RWPE2 (cell line): ENCODE measurements at regions not wholly inside any gene's neighbourhood (a gene's known extent, or its start where the extent isn't known, plus 50 kb on each side); places are given as distances from the start of the nearest gene placed in this dataset.

Source experiments
- ATAC-seq: fragments of 200-7000 bp; cut with Tn5 transposase; 3 replicates; pipeline ENCODE4 v1.9.1; 2021; ENCODE audit warnings: low read depth
- DNase-seq: peaks from one replicate; pipeline ENCODE4 v3.0.0-alpha.2; 2020; ENCODE audit warnings: low spot score
- H3K27ac ChIP-seq: fragments of 450-650 bp; 2 replicates; pipeline ENCODE4 v1.5.1; 2017; ENCODE audit warnings: mild to moderate bottlenecking; ENCODE audit not compliant: poor library complexity, severe bottlenecking
- H3K27me3 ChIP-seq: fragments of 250-450 bp; sonication (Bioruptor Pico); 2 replicates; pipeline ENCODE4 v1.5.1; 2021; ENCODE audit warnings: mild to moderate bottlenecking, moderate library complexity; ENCODE audit not compliant: insufficient read depth, poor library complexity, severe bottlenecking
- H3K36me3 ChIP-seq: fragments of 250-450 bp; sonication (Bioruptor Pico); 2 replicates; pipeline ENCODE4 v1.5.1; 2020; ENCODE audit warnings: low read depth, mild to moderate bottlenecking, moderate library complexity
- H3K4me1 ChIP-seq: fragments of 250-450 bp; sonication (Bioruptor Pico); 2 replicates; pipeline ENCODE4 v1.5.1; 2021; ENCODE audit warnings: mild to moderate bottlenecking, moderate library complexity; ENCODE audit not compliant: insufficient read depth, poor library complexity, severe bottlenecking
- H3K4me3 ChIP-seq: fragments of 250-450 bp; sonication (Bioruptor Pico); 2 replicates; pipeline ENCODE4 v1.5.1; 2021; ENCODE audit warnings: mild to moderate bottlenecking, moderate library complexity; ENCODE audit not compliant: severe bottlenecking
- H3K9me3 ChIP-seq: fragments of 250-450 bp; sonication (Bioruptor Pico); 2 replicates; pipeline ENCODE4 v1.5.1; 2021; ENCODE audit warnings: mild to moderate bottlenecking, moderate library complexity; ENCODE audit not compliant: severe bottlenecking
- TF ChIP-seq, protein P1 (sequence below): fragments of 450-650 bp; IDR thresholded peaks from one replicate; pipeline ENCODE4 v1.5.1; 2017; ENCODE audit warnings: mild to moderate bottlenecking, moderate library complexity; ENCODE audit not compliant: poor library complexity, severe bottlenecking

DNA sequence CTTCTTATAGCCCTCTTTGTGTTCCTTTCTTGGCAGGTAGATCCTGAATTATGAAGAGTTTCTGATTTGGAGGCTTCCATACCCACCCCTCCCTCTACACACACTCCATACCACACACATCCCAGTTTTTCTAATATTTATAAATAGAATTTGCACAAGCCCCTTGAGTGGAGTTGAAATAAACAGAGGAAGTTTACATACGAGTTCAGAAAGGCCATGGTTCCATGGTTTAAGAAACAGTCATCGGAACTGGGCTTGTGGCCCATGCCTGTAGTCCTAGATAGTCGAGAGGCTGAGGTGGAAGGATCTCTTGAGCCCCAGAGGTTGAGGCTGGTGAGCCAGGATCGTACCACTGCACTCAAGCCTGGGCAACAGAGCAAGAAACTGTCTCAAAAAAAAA is 62.7 kb upstream of the TANC1 start:
- Histone ChIP-seq H3K36me3 (no peaks in the 10 kb centered on the region), H3K4me3 (no peak overlapping the region), H3K9me3 (no peaks in the 10 kb centered on the region), H3K4me1 (no peaks in the 10 kb centered on the region), H3K27me3 (no peaks in the 10 kb centered on the region), H3K27ac (no peak overlapping the region)
- ATAC-seq = no peak
- no peak for DNase-seq
- TF ChIP-seq, protein P1, sequence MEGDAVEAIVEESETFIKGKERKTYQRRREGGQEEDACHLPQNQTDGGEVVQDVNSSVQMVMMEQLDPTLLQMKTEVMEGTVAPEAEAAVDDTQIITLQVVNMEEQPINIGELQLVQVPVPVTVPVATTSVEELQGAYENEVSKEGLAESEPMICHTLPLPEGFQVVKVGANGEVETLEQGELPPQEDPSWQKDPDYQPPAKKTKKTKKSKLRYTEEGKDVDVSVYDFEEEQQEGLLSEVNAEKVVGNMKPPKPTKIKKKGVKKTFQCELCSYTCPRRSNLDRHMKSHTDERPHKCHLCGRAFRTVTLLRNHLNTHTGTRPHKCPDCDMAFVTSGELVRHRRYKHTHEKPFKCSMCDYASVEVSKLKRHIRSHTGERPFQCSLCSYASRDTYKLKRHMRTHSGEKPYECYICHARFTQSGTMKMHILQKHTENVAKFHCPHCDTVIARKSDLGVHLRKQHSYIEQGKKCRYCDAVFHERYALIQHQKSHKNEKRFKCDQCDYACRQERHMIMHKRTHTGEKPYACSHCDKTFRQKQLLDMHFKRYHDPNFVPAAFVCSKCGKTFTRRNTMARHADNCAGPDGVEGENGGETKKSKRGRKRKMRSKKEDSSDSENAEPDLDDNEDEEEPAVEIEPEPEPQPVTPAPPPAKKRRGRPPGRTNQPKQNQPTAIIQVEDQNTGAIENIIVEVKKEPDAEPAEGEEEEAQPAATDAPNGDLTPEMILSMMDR = no peak

DNA sequence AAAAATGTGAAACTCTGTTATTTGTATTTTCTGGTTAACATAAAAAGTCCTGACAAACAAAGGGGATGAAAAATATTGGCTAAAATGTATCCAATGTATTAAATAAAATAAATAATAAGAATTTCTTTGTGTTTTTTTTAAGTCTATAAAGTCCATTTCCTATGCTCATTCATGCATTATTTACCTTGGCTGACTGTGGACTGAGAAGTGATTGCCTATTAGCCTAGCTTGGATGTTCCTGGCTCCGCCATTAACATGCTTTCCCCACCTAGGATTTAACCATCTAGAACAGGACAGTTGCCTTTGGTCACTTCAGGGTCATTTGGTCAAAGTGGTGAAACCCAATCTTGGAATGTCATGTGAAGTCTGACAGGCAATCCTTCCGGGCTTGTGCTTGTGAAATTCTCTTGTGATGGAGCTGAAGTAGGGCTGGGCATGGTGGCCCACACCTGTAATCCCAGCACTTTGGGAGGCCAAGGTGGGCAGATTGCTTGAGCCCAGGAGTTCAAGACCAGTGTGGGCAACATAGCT is 60.4 kb upstream of the TANC1 start:
- ATAC-seq (no peak), DNase-seq (no peak)
- no peaks in the 10 kb centered on the region for H3K36me3 ChIP-seq
- no peaks in the 10 kb centered on the region for H3K9me3 ChIP-seq
- no peak overlapping the region for H3K27ac ChIP-seq
- TF ChIP-seq, protein P1 = no peak
- H3K27me3 ChIP-seq = no peaks in the 10 kb centered on the region
- H3K4me1 ChIP-seq = no peaks in the 10 kb centered on the region
- H3K4me3 ChIP-seq = no peak overlapping the region

DNA sequence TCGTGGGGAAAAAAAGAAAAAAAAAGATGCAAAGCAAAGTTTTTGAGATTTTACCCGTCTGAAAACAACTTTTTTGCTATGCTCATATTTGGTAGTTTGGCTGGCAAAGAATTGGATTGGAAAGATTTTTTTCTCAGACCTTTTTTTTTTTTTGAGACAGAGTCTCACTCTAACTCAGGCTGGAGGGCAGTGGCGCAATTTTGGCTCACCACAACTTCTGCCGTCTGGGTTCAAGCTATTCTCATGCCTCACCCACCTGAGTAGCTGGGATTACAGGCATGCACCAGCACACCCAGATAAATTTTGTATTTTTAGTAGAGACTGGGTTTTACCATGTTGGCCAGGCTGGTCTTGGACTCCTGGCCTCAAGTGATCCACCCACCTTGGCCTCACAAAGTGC is 56.3 kb upstream of the TANC1 start:
- no peaks in the 10 kb centered on the region for H3K27me3 ChIP-seq
- DNase-seq = no peak
- H3K4me1 ChIP-seq = no peaks in the 10 kb centered on the region
- H3K9me3 ChIP-seq = no peaks in the 10 kb centered on the region
- H3K4me3 ChIP-seq = no peak overlapping the region
- H3K36me3 ChIP-seq = no peaks in the 10 kb centered on the region
- no peak overlapping the region for H3K27ac ChIP-seq
- no peak for ATAC-seq
- TF ChIP-seq, protein P1 = no peak

DNA sequence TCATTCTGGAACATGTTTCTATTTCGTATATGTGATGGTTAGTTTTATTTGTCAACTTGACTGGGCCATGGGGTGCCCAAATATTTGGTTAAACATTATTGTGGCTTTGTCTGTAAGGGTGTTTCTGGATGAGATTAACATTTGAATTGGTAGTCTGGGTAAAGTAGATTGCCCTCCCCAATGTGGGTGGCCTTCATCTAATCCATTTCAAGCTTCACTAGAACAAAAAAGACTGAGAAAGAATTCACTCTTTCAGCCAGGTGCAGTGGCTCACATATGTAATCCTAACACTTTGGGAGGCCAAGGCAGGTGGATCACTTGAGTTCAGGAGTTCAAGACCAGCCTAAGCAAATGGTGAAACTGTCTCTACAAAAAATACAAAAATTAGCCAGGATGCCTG is 55.7 kb upstream of the TANC1 start:
- no peaks in the 10 kb centered on the region for H3K27me3 ChIP-seq
- no peaks in the 10 kb centered on the region for H3K36me3 ChIP-seq
- H3K4me1 ChIP-seq = no peaks in the 10 kb centered on the region
- no peak overlapping the region for H3K4me3 ChIP-seq
- TF ChIP-seq, protein P1 = no peak
- H3K9me3 ChIP-seq = no peaks in the 10 kb centered on the region
- H3K27ac ChIP-seq = no peak overlapping the region
- ATAC-seq (no peak), DNase-seq (no peak)

DNA sequence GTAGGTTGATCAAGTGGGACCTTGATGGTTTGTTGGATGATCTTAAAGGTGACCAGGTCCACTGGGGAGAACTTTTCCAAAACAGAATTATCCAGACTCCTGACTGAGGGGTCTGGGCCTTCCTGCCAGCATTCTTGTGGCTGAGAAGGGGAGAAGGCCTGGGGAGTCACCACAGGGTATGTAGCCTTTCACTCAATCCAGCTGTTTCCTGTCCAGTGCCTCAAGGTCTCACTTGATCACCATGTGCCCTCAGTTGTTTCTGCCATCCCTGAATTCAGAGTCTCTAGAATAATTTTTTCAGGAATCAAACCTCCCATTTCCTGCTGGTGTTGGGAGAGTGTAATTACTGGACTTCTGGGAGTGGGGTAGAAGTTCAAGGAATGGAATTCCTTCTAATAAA is 54.4 kb upstream of the TANC1 start:
- Histone ChIP-seq H3K9me3 (no peaks in the 10 kb centered on the region), H3K36me3 (no peaks in the 10 kb centered on the region), H3K27ac (no peak overlapping the region), H3K4me3 (no peak overlapping the region), H3K27me3 (no peaks in the 10 kb centered on the region), H3K4me1 (no peaks in the 10 kb centered on the region)
- ATAC-seq (no peak), DNase-seq (no peak)
- TF ChIP-seq, protein P1 = no peak
